Astrocyte of the cerebellum (primary cell): ENCODE measurements at regions not wholly inside any gene's neighbourhood (a gene's known extent, or its start where the extent isn't known, plus 50 kb on each side); places are given as distances from the start of the nearest gene placed in this dataset.

ENCODE experiments used
- DNase-seq: peaks from one replicate; pipeline ENCODE4 v3.0.0-alpha.2; 2011; ENCODE audit warnings: low read depth
- H3K4me3 ChIP-seq: 2 replicates; pipeline ENCODE4 v1.5.1; 2011; ENCODE audit warnings: mild to moderate bottlenecking, low read depth, low read length, moderate library complexity
- CTCF ChIP-seq: IDR thresholded peaks from 2 replicates; pipeline ENCODE4 v1.5.1; 2012; ENCODE audit warnings: low read length, low read depth, moderate library complexity, mild to moderate bottlenecking; ENCODE audit errors: missing control alignments
- in situ Hi-C: cut with HindIII; loops from 2 replicates; pipeline ENCODE4 v1.10.0; 2017; ENCODE audit warnings: low sequenced_read_pairs

- H3K4me3 ChIP-seq: no peak overlapping the region
- in situ Hi-C loops: no loop called here
- TF ChIP-seq CTCF: no peak
- no peak for DNase-seq
Observed at GRCh38 chr12:127987199-127987901, 279.6 kb upstream of the TMEM132C start.

GRCh38 chr12:127991485-127991884 lies 275.5 kb upstream of the TMEM132C start:
- in situ Hi-C loops: no loop called here
- H3K4me3 ChIP-seq: no peak overlapping the region
- DNase-seq: no peak
- TF ChIP-seq CTCF: no peak

GRCh38 chr12:127998988-127999387 lies 268.0 kb upstream of the TMEM132C start:
- in situ Hi-C loops: no loop called here
- no peak for DNase-seq
- H3K4me3 ChIP-seq: no peak overlapping the region
- no peak for TF ChIP-seq CTCF

- DNase-seq: no peak
- no peak for TF ChIP-seq CTCF
Observed at GRCh38 chr12:128004383-128004938, 262.5 kb upstream of the TMEM132C start.

GRCh38 chr12:128007250-128007649 lies 259.7 kb upstream of the TMEM132C start:
- in situ Hi-C loops: no loop called here
- no peak for DNase-seq
- TF ChIP-seq CTCF: no peak
- H3K4me3 ChIP-seq: no peak overlapping the region

More at GRCh38 chr12:128004383-128004938, 262.5 kb upstream of the TMEM132C start:
- H3K4me3 ChIP-seq: no peak overlapping the region
- in situ Hi-C loops: no loop called here

- H3K4me3 ChIP-seq: no peak overlapping the region
- in situ Hi-C loops: no loop called here
- no peak for TF ChIP-seq CTCF
- DNase-seq: no peak
Observed at GRCh38 chr12:128008341-128008740, 258.6 kb upstream of the TMEM132C start.

- TF ChIP-seq CTCF: no peak
- no peak for DNase-seq
- H3K4me3 ChIP-seq: no peak overlapping the region
- in situ Hi-C loops: no loop called here
Observed at GRCh38 chr12:128009108-128009507, 257.9 kb upstream of the TMEM132C start.
